Endothelial cell of umbilical vein (primary cell): ENCODE measurements at regions not wholly inside any gene's neighbourhood (a gene's known extent, or its start where the extent isn't known, plus 50 kb on each side); places are given as distances from the start of the nearest gene placed in this dataset.

Experiments used
- BruUV-seq: library from RNA; stranded (reverse); fragments of 400-500 nt; replicated peaks from 2 replicates; lab custom pipeline; 2021; lab: Mats Ljungman, UMichigan
- CTCF ChIA-PET: fragments of 300-600, 350-600 bp; sonication (Branson Sonifier 250); formaldehyde crosslinking; loops from one replicate; lab custom pipeline; 2021; ENCODE audit warnings: antibody characterized with exemption, inconsistent platforms; lab: Charles Lee
- POLR2A ChIA-PET: fragments of 300-600, 350-600 bp; sonication (Branson Sonifier 250); formaldehyde crosslinking; loops from one replicate; lab custom pipeline; 2021; ENCODE audit warnings: antibody characterized with exemption, inconsistent platforms; lab: Charles Lee
- DNase-seq: peaks from one replicate; pipeline ENCODE4 v3.0.0-alpha.2; 2011; ENCODE audit warnings: low read depth, low spot score
- FAIRE-seq: peaks from 2 replicates; lab custom pipeline; 2011; peaks lifted over from hg19 to GRCh38; lab: Jason Lieb, UNC
- H2AFZ ChIP-seq: 2 replicates; pipeline ENCODE4 v1.6.0; 2012; ENCODE audit warnings: low read depth, low read length, control low read depth, inconsistent platforms
- H3K27ac ChIP-seq: 2 replicates; pipeline ENCODE4 v1.5.1; 2011; ENCODE audit warnings: low read depth, mild to moderate bottlenecking, control low read depth, low read length, moderate library complexity; ENCODE audit not compliant: insufficient read depth
- H3K27me3 ChIP-seq, 2 experiments: 2 replicates each; pipeline versions ENCODE4 v1.6.0 to v1.6.1; 2011; ENCODE audit warnings: low read length in 2 of 2, mixed read lengths in 1 of 2; ENCODE audit not compliant: control insufficient read depth in 2 of 2, insufficient read depth in 2 of 2
- H3K36me3 ChIP-seq, 2 experiments: 2 replicates in 1 of 2; 3 replicates in 1 of 2; pipeline ENCODE4 v1.5.1; 2011; ENCODE audit warnings: low read length in 2 of 2, mild to moderate bottlenecking in 1 of 2, moderate library complexity in 1 of 2; ENCODE audit not compliant: control insufficient read depth in 2 of 2, insufficient read depth in 2 of 2; ENCODE audit errors: extremely low read depth in 1 of 2
- H3K4me1 ChIP-seq: 3 replicates; pipeline ENCODE4 v1.5.1; 2011; ENCODE audit warnings: mild to moderate bottlenecking, low read length; ENCODE audit not compliant: control insufficient read depth, insufficient read depth; ENCODE audit errors: extremely low read depth
- H3K4me2 ChIP-seq: 2 replicates; pipeline ENCODE4 v1.6.1; 2011; ENCODE audit warnings: low read length, control low read depth, mixed read lengths; ENCODE audit not compliant: insufficient read depth
- H3K4me3 ChIP-seq, 3 experiments: fragments of 200-600 bp in 1 of 3; sonication (generic), shearing (Covaris generic) in 1 of 3; replicated peaks in 1 of 3; 2 replicates each; pipeline ENCODE4 v1.5.1; 2011 to 2016; ENCODE audit warnings: control low read depth in 3 of 3, low read length in 3 of 3, mild to moderate bottlenecking in 2 of 3, inconsistent platforms in 1 of 3, low read depth in 1 of 3, moderate library complexity in 1 of 3; ENCODE audit not compliant: insufficient read depth in 1 of 3
- H3K79me2 ChIP-seq: 2 replicates; pipeline ENCODE4 v1.6.0; 2012; ENCODE audit warnings: low read length, inconsistent platforms; ENCODE audit not compliant: control insufficient read depth, insufficient read depth
- H3K9ac ChIP-seq: replicated peaks from 2 replicates; pipeline ENCODE3; 2011; ENCODE audit warnings: low read length, control low read depth; ENCODE audit not compliant: insufficient read depth; ENCODE audit errors: extremely low read depth
- H3K9me1 ChIP-seq: replicated peaks from 3 replicates; pipeline ENCODE4 v1.6.0; 2011; ENCODE audit warnings: mild to moderate bottlenecking, low read length; ENCODE audit not compliant: control insufficient read depth, insufficient read depth; ENCODE audit errors: extremely low read depth
- H3K9me3 ChIP-seq: replicated peaks from 2 replicates; pipeline ENCODE4 v1.5.1; 2012; ENCODE audit warnings: low read length, inconsistent platforms; ENCODE audit not compliant: control insufficient read depth, insufficient read depth
- H4K20me1 ChIP-seq: replicated peaks from 2 replicates; pipeline ENCODE3; 2011; ENCODE audit warnings: mild to moderate bottlenecking, low read length; ENCODE audit not compliant: control insufficient read depth, insufficient read depth; ENCODE audit errors: extremely low read depth
- EZH2 ChIP-seq: IDR thresholded peaks from 2 replicates; pipeline ENCODE4 v1.6.1; 2012; ENCODE audit warnings: borderline replicate concordance, low read depth, mild to moderate bottlenecking, moderate library complexity, low read length, inconsistent platforms; ENCODE audit not compliant: severe bottlenecking
- FOS ChIP-seq: IDR thresholded peaks from 2 replicates; pipeline ENCODE4 v1.6.1; 2011; ENCODE audit warnings: mild to moderate bottlenecking, low read length, moderate library complexity, borderline replicate concordance; ENCODE audit not compliant: insufficient read depth
- GATA2 ChIP-seq: IDR thresholded peaks from 2 replicates; pipeline ENCODE4 v1.7.0; 2011; ENCODE audit warnings: low read depth, mild to moderate bottlenecking, moderate library complexity, mixed read lengths, low read length; ENCODE audit not compliant: insufficient read length, insufficient read depth
- JUN ChIP-seq: IDR thresholded peaks from 2 replicates; pipeline ENCODE4 v1.6.1; 2011; ENCODE audit warnings: borderline replicate concordance, low read depth; ENCODE audit not compliant: insufficient read length, insufficient read depth
- MYC ChIP-seq: IDR thresholded peaks from one replicate; pipeline ENCODE4 v1.6.1; 2011; ENCODE audit warnings: mild to moderate bottlenecking, low read depth, low read length
- POLR2AphosphoS5 ChIP-seq: IDR thresholded peaks from 2 replicates; pipeline ENCODE4 v1.6.1; 2012; ENCODE audit warnings: low read depth, mild to moderate bottlenecking, control low read depth, low read length, moderate library complexity; ENCODE audit not compliant: insufficient read depth
- dilution Hi-C: fragments of 300-500 bp; cut with MboI; formaldehyde crosslinking; loops from one replicate; pipeline ENCODE4 v1.15.0; 2019; ENCODE audit warnings: low sequenced_read_pairs; ENCODE audit not compliant: extremely low pct_ligation_motif_present
- intact Hi-C: fragments of 100-400 bp; cut with micrococcal nuclease; formaldehyde crosslinking; loops from one replicate; pipeline ENCODE4 v1.10.0; 2022
- TF ChIP-seq, protein P1 (sequence below): IDR thresholded peaks from 2 replicates; pipeline ENCODE4 v1.6.1; 2011; ENCODE audit not compliant: insufficient read depth, insufficient read length
- TF ChIP-seq, protein P2 (sequence below), 2 donors: IDR thresholded peaks; 1 replicate in 1 of 2; 2 replicates in 1 of 2; pipeline ENCODE4 v1.5.1; 2011; ENCODE audit warnings: low read length in 2 of 2, mild to moderate bottlenecking in 2 of 2, moderate library complexity in 2 of 2, control low read depth in 1 of 2, inconsistent platforms in 1 of 2, low read depth in 1 of 2; ENCODE audit not compliant: insufficient read depth in 1 of 2; ENCODE audit errors: extremely low read depth in 1 of 2

DNA sequence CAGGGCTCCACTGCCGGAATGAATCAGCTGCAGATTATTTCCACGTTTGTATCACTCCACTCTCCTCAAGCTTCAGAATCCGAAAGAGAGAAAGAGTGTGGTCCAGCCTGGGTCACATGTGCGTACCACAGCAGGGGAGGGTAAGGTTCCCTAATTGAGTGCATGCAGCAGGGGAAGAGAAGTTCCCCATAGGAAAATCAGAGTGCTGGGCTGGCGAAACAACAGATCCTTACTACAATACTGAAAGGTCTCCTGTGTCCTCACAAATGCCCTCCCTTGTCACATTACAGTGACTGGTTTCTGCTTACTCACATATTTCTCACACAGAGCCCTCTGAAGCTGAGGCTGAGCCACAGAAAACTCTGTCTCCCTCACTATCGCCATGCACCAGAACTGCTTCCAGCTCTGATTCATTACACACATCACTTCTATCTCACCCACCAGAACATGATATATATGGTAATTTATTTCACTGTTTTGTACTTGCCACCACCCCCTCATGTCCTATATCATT is 532.2 kb upstream of the TUSC1 start:
- intact Hi-C loops, result no loop called here
- FAIRE-seq (no peak), DNase-seq (no peak)
- no TSS peak for BruUV-seq
- Histone ChIP-seq H3K27me3 (no peaks in the 10 kb centered on the region), H3K4me2 (no peak overlapping the region), H3K9ac (no peak overlapping the region), H4K20me1 (no peaks in the 10 kb centered on the region), H3K79me2 (no peaks in the 10 kb centered on the region), H2AFZ (no peak overlapping the region), H3K36me3 (no peaks in the 10 kb centered on the region), H3K9me3 (no peaks in the 10 kb centered on the region), H3K9me1 (no peaks in the 10 kb centered on the region), H3K4me3 (no peak overlapping the region), H3K27ac (no peak overlapping the region), H3K4me1 (no peaks in the 10 kb centered on the region)
- TF ChIP-seq, protein P1, sequence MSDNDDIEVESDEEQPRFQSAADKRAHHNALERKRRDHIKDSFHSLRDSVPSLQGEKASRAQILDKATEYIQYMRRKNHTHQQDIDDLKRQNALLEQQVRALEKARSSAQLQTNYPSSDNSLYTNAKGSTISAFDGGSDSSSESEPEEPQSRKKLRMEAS, result no peak
- TF ChIP-seq GATA2 (no peak), JUN (no peak), FOS (no peak), POLR2AphosphoS5 (no peak), MYC (no peak), EZH2 (no peak)
- dilution Hi-C loops, result no loop called here
- ChIA-PET CTCF (interaction anchor here (1.6 kb wide), 1 partner anchor 9 kb away, joined by 5 read pairs; no protein-coding TSS in a partner anchor), POLR2A (no interaction called here)

GRCh38 chr9:26205261-26205660 is 527.0 kb upstream of the TUSC1 start:
- Histone ChIP-seq H3K79me2 (no peaks in the 10 kb centered on the region), H3K9me3 (no peaks in the 10 kb centered on the region), H2AFZ (no peak overlapping the region), H3K27ac (no peak overlapping the region), H3K9me1 (no peaks in the 10 kb centered on the region), H3K27me3 (no peaks in the 10 kb centered on the region), H4K20me1 (no peaks in the 10 kb centered on the region), H3K4me1 (no peaks in the 10 kb centered on the region), H3K4me2 (no peak overlapping the region), H3K9ac (no peak overlapping the region), H3K36me3 (no peaks in the 10 kb centered on the region), H3K4me3 (no peak overlapping the region)
- DNase-seq (no peak), FAIRE-seq (no peak)
- ChIA-PET POLR2A (no interaction called here), CTCF (no interaction called here)
- TF ChIP-seq, protein P2, sequence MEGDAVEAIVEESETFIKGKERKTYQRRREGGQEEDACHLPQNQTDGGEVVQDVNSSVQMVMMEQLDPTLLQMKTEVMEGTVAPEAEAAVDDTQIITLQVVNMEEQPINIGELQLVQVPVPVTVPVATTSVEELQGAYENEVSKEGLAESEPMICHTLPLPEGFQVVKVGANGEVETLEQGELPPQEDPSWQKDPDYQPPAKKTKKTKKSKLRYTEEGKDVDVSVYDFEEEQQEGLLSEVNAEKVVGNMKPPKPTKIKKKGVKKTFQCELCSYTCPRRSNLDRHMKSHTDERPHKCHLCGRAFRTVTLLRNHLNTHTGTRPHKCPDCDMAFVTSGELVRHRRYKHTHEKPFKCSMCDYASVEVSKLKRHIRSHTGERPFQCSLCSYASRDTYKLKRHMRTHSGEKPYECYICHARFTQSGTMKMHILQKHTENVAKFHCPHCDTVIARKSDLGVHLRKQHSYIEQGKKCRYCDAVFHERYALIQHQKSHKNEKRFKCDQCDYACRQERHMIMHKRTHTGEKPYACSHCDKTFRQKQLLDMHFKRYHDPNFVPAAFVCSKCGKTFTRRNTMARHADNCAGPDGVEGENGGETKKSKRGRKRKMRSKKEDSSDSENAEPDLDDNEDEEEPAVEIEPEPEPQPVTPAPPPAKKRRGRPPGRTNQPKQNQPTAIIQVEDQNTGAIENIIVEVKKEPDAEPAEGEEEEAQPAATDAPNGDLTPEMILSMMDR (IDR thresholded peaks at IDR 0.05; ENCODE audit: extremely low read depth in 1 of 2, insufficient read depth in 1 of 2, low read depth in 1 of 2, low read length in 2 of 2), result no peak
- BruUV-seq, result no TSS peak
- dilution Hi-C loops, result no loop called here
- intact Hi-C loops, result no loop called here
